Calu3 (cell line): ENCODE measurements at regions not wholly inside any gene's neighbourhood (a gene's known extent, or its start where the extent isn't known, plus 50 kb on each side); places are given as distances from the start of the nearest gene placed in this dataset.

Source experiments
- BruUV-seq: library from RNA; stranded (reverse); fragments of 400-500 nt; replicated peaks from 2 replicates; lab custom pipeline; 2021; lab: Mats Ljungman, UMichigan
- CTCF ChIA-PET: fragments of 300-600 bp; sonication (Branson Sonifier 250); formaldehyde crosslinking; loops from one replicate; lab custom pipeline; 2022; ENCODE audit warnings: antibody characterized with exemption; lab: Charles Lee
- DNase-seq: peaks from one replicate; pipeline ENCODE4 v3.0.0; 2022
- H3K27ac Mint-ChIP-seq: one replicate; pipeline ENCODE4 v1.8.0; 2022; ENCODE audit warnings: mixed read lengths; ENCODE audit not compliant: unreplicated experiment
- H3K27me3 Mint-ChIP-seq: one replicate; pipeline ENCODE4 v1.8.0; 2022; ENCODE audit warnings: mixed read lengths; ENCODE audit not compliant: unreplicated experiment
- H3K36me3 Mint-ChIP-seq: one replicate; pipeline ENCODE4 v1.8.0; 2022; ENCODE audit warnings: mild to moderate bottlenecking, moderate library complexity, mixed read lengths; ENCODE audit not compliant: insufficient read depth, unreplicated experiment
- H3K4me1 Mint-ChIP-seq: one replicate; pipeline ENCODE4 v1.8.0; 2022; ENCODE audit warnings: mild to moderate bottlenecking, low read depth, mixed read lengths; ENCODE audit not compliant: unreplicated experiment
- H3K4me3 Mint-ChIP-seq: one replicate; pipeline ENCODE4 v1.8.0; 2022; ENCODE audit warnings: mild to moderate bottlenecking, low read depth, moderate library complexity, mixed read lengths; ENCODE audit not compliant: unreplicated experiment
- H3K9me3 Mint-ChIP-seq: one replicate; pipeline ENCODE4 v1.8.0; 2022; ENCODE audit warnings: low read depth, mixed read lengths; ENCODE audit not compliant: unreplicated experiment
- CTCF ChIP-seq: fragments of 200-600 bp; IDR thresholded peaks from one replicate; pipeline ENCODE4 v1.8.0; 2022; ENCODE audit warnings: antibody characterized with exemption; ENCODE audit not compliant: unreplicated experiment
- intact Hi-C: fragments of 100-400 bp; cut with micrococcal nuclease; formaldehyde crosslinking; loops from one replicate; pipeline ENCODE4 v1.10.0; 2022; ENCODE audit not compliant: unreplicated experiment

- no TSS peak for BruUV-seq
- Mint-ChIP-seq H3K4me1 (peaks cover 28% of the 10 kb centered on the region), H3K27ac (no peak overlapping the region), H3K36me3 (peaks cover 6% of the 10 kb centered on the region), H3K9me3 (no peaks in the 10 kb centered on the region), H3K4me3 (no peak overlapping the region), H3K27me3 (no peaks in the 10 kb centered on the region)
- intact Hi-C loops: no loop called here
- TF ChIP-seq CTCF: no peak
- CTCF ChIA-PET: no interaction called here
- peak; percentile 53 for DNase-seq
These were observed 78.7 kb upstream of the SNRK start for GRCh38 chr3:43207628-43208085.

- intact Hi-C loops: no loop called here
- BruUV-seq: no TSS peak
- no peak for DNase-seq
- peaks cover 2% of the 10 kb centered on the region for H3K36me3 Mint-ChIP-seq
- CTCF ChIA-PET: no interaction called here
- no peak overlapping the region for H3K27ac Mint-ChIP-seq
- no peak overlapping the region for H3K4me3 Mint-ChIP-seq
- H3K27me3 Mint-ChIP-seq: no peaks in the 10 kb centered on the region
- TF ChIP-seq CTCF: no peak
- peaks cover 22% of the 10 kb centered on the region for H3K4me1 Mint-ChIP-seq
- no peaks in the 10 kb centered on the region for H3K9me3 Mint-ChIP-seq
These were observed 79.7 kb upstream of the SNRK start for GRCh38 chr3:43206632-43207031.

- DNase-seq: no peak
- no peak for TF ChIP-seq CTCF
- H3K36me3 Mint-ChIP-seq: no peaks in the 10 kb centered on the region
- no TSS peak for BruUV-seq
- H3K4me1 Mint-ChIP-seq: peaks cover 23% of the 10 kb centered on the region
- CTCF ChIA-PET: no interaction called here
- H3K27ac Mint-ChIP-seq: no peak overlapping the region
- no peak overlapping the region for H3K4me3 Mint-ChIP-seq
- intact Hi-C loops: no loop called here
- no peaks in the 10 kb centered on the region for H3K27me3 Mint-ChIP-seq
- H3K9me3 Mint-ChIP-seq: no peaks in the 10 kb centered on the region
These were observed 80.2 kb upstream of the SNRK start for GRCh38 chr3:43206105-43206504.

DNA sequence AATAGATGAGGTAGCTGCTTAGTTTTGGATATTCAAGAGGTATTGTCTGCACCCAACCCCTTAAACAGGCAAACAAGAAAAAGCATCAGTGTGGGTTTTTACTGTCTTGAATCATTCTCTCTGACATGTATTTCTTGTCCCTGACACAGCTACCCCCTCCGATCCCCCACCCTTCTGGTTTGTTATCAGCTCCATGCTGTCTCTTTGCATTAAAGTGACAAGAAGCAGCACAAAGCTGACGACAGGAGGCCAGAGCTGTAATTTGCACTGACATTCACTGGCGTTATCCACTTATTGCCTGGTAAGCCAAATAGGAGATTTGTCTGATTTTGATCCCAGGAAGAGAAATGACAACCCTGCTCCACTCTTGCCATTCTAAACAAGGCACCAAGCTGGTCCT lies 83.3 kb upstream of the SNRK start:
- no TSS peak for BruUV-seq
- CTCF ChIA-PET: interaction anchor here (0.7 kb wide), 1 partner anchor 1049 kb away, joined by 3 read pairs; no protein-coding TSS in a partner anchor
- H3K4me3 Mint-ChIP-seq: no peak overlapping the region
- no peak for DNase-seq
- intact Hi-C loops: no loop called here
- H3K27ac Mint-ChIP-seq: no peak overlapping the region
- no peaks in the 10 kb centered on the region for H3K9me3 Mint-ChIP-seq
- peaks cover 14% of the 10 kb centered on the region for H3K4me1 Mint-ChIP-seq
- no peaks in the 10 kb centered on the region for H3K36me3 Mint-ChIP-seq
- no peak for TF ChIP-seq CTCF
- no peaks in the 10 kb centered on the region for H3K27me3 Mint-ChIP-seq
